Lower lobe of right lung (tissue), 2 donors: ENCODE measurements at regions not wholly inside any gene's neighbourhood (a gene's known extent, or its start where the extent isn't known, plus 50 kb on each side); places are given as distances from the start of the nearest gene placed in this dataset.

Experiments used
- ATAC-seq, 2 donors: fragments of 200-7000 bp; cut with Tn5 transposase; one replicate each; pipeline ENCODE4 v1.9.1; 2020 to 2022; ENCODE audit warnings: mild to moderate bottlenecking in 2 of 2, moderate library complexity in 2 of 2
- DNase-seq: peaks from one replicate; pipeline ENCODE4 v3.0.0-alpha.2; 2020
- H3K27ac ChIP-seq: fragments of 200-600 bp; one replicate; pipeline ENCODE4 v1.8.0; 2022
- H3K27me3 ChIP-seq: fragments of 200-600 bp; one replicate; pipeline ENCODE4 v1.8.0; 2022; ENCODE audit warnings: low read depth
- H3K36me3 ChIP-seq: fragments of 200-600 bp; one replicate; pipeline ENCODE4 v1.8.0; 2022; ENCODE audit warnings: mild to moderate bottlenecking
- H3K4me1 ChIP-seq: fragments of 200-600 bp; one replicate; pipeline ENCODE4 v1.8.0; 2022
- H3K4me3 ChIP-seq: fragments of 200-600 bp; one replicate; pipeline ENCODE4 v1.8.0; 2022; ENCODE audit warnings: mild to moderate bottlenecking
- H3K9me3 ChIP-seq: fragments of 200-600 bp; one replicate; pipeline ENCODE4 v1.8.0; 2022
- intact Hi-C: fragments of 100-400 bp; cut with DNase I; formaldehyde crosslinking; loops from one replicate; pipeline ENCODE4 v1.11.0; 2022
- TF ChIP-seq, protein P1 (sequence below): fragments of 200-600 bp; IDR thresholded peaks from one replicate; pipeline ENCODE4 v1.8.0; 2022; ENCODE audit warnings: antibody characterized with exemption, mild to moderate bottlenecking
- donor health status: DM: no; HTN: yes; CAD: no; lungs with severe emphysema.

DNA sequence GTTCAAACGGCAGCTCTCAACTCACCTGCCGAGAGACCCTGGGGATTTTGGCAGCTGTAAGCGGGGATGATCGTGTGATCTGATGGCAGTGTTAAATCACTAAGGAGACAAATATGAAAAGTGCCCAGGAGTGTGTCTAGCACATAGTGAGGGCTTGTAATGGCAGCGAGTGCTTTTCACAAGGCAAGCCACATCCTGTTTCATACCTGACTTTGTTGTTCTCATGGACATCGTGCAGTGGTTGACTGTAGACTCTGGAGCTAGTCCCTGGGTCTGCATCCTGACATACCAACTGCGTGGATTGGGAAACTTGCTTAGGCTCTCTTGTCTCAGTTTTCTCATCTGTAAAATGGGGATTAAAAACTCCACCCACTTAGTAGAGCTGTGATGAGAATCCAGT lies 148.5 kb downstream of the VRK1 start:
- DNase-seq (no peak), ATAC-seq (no peak)
- TF ChIP-seq, protein P1, sequence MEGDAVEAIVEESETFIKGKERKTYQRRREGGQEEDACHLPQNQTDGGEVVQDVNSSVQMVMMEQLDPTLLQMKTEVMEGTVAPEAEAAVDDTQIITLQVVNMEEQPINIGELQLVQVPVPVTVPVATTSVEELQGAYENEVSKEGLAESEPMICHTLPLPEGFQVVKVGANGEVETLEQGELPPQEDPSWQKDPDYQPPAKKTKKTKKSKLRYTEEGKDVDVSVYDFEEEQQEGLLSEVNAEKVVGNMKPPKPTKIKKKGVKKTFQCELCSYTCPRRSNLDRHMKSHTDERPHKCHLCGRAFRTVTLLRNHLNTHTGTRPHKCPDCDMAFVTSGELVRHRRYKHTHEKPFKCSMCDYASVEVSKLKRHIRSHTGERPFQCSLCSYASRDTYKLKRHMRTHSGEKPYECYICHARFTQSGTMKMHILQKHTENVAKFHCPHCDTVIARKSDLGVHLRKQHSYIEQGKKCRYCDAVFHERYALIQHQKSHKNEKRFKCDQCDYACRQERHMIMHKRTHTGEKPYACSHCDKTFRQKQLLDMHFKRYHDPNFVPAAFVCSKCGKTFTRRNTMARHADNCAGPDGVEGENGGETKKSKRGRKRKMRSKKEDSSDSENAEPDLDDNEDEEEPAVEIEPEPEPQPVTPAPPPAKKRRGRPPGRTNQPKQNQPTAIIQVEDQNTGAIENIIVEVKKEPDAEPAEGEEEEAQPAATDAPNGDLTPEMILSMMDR: no peak
- Histone ChIP-seq H3K4me1 (no peaks in the 10 kb centered on the region), H3K9me3 (no peaks in the 10 kb centered on the region), H3K36me3 (no peaks in the 10 kb centered on the region), H3K27me3 (no peaks in the 10 kb centered on the region), H3K27ac (no peak overlapping the region), H3K4me3 (no peak overlapping the region)
- intact Hi-C loops: no loop called here

DNA sequence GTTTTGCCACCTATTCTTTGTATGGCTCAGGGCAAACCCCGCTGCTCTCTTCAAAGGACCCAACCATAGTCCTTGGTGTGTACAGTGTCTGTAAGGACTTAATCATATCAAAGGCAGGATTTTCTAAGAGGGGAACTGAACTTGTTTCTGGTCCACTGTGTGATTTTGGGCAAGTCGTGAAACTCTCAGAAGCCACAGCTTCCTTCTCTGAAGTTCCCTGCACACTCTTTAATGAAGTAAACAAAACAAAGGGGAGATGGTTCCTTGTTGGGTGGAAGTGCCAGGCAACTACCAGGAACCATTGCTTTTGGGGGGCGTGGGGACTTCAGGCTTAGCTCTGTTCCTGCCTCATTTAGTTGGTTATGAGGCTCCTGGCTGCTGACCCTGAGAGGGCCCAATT lies 152.4 kb downstream of the VRK1 start:
- DNase-seq: no peak
- intact Hi-C loops: no loop called here
- no peaks in the 10 kb centered on the region for H3K27me3 ChIP-seq
- no peaks in the 10 kb centered on the region for H3K4me1 ChIP-seq
- H3K36me3 ChIP-seq: no peaks in the 10 kb centered on the region
- no peak overlapping the region for H3K27ac ChIP-seq
- no peak overlapping the region for H3K4me3 ChIP-seq
- ATAC-seq: peak in 1 of 2 donors; percentile 45
- TF ChIP-seq, protein P1: no peak
- no peaks in the 10 kb centered on the region for H3K9me3 ChIP-seq

DNA sequence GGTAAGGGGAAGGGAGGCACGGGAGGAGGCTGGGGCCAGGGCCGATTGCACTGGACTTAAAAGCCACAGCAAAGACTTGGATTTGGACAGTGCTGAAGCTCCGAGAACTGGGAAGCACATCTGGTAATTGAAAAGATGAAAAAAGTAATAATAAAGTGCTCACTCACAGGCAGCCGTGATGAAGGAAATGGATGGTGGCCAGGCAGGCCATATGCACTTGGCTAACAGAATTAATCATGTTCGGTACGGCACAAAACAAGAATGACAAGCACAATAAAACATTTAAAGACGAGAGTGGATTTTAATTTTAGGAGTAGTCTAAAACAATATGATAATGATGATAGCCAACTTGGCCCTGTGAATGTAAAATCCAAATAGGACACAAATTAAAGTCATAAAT lies 154.3 kb downstream of the VRK1 start:
- Histone ChIP-seq H3K27me3 (no peaks in the 10 kb centered on the region), H3K9me3 (no peaks in the 10 kb centered on the region), H3K4me1 (no peaks in the 10 kb centered on the region), H3K36me3 (no peaks in the 10 kb centered on the region), H3K4me3 (no peak overlapping the region), H3K27ac (no peak overlapping the region)
- ATAC-seq: no peak
- DNase-seq: no peak
- intact Hi-C loops: no loop called here
- TF ChIP-seq, protein P1: no peak

DNA sequence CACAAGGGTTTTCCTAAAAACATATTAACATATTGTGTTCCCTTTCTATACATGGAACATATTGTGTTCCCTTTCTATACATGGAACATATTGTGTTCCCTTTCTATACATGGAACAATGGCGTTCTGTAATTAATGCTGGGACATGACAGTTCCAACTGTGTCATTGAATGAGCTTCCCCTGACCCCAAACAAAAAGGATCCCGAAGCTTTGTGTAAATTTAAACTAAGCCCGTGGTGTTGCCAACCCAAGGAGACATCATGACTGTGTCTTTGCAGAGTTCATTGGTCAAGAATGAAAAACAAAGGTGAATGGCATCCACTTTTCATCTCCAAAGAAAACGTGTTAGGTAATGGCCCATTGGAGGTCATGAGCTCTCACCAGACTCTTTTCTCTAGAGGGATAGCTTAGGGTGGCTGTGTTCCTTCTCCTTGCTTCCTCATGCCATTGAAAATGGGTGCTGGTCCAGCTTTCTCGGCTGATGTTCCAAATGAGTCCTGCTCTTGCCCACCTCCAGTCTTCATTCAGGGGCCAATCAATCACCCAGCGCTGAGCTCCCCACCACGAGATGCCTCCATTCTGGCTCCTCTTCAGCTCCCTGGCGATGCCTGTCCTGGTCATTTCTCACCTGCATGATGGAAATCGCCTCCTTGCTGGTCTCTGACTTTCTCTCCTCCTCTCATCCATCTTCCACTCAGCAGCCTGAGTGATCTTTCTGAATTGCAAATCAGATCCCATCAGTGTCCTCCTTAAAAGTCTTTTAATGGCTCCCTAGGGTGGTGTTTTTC lies 156.1 kb downstream of the VRK1 start:
- no peaks in the 10 kb centered on the region for H3K36me3 ChIP-seq
- no peaks in the 10 kb centered on the region for H3K4me1 ChIP-seq
- no peaks in the 10 kb centered on the region for H3K27me3 ChIP-seq
- intact Hi-C loops: no loop called here
- no peak for DNase-seq
- no peak overlapping the region for H3K27ac ChIP-seq
- ATAC-seq: no peak
- H3K4me3 ChIP-seq: no peak overlapping the region
- no peaks in the 10 kb centered on the region for H3K9me3 ChIP-seq
- TF ChIP-seq, protein P1: no peak

DNA sequence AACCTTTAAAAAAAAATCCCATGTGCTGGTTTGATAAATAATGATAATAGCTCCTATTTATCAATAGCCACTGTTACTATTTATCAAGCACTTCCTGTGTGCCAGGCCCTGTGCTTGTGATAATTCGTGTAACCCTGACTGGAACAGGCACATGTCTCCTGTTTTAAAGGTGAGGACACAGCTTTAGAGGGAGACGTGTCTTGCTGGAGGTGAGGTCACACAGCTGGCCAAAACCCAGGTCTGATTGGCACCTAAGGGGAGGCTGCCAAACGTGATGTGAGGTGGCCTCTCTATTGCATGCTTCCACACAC lies 156.6 kb downstream of the VRK1 start:
- H3K27me3 ChIP-seq: no peaks in the 10 kb centered on the region
- no peaks in the 10 kb centered on the region for H3K4me1 ChIP-seq
- no peak overlapping the region for H3K4me3 ChIP-seq
- intact Hi-C loops: no loop called here
- no peaks in the 10 kb centered on the region for H3K9me3 ChIP-seq
- no peak for ATAC-seq
- TF ChIP-seq, protein P1: no peak
- H3K27ac ChIP-seq: no peak overlapping the region
- no peak for DNase-seq
- no peaks in the 10 kb centered on the region for H3K36me3 ChIP-seq
